NCI-H1694 treated with DMSO at 0.1 percent for 48 hours (cell line): ENCODE measurements at regions not wholly inside any gene's neighbourhood (a gene's known extent, or its start where the extent isn't known, plus 50 kb on each side); places are given as distances from the start of the nearest gene placed in this dataset.
"Not testable (repeated sequence)": the region's sequence is repeated elsewhere in the genome, so short reads cannot be mapped to it uniquely, and the experiment has no call there.

Experiments
- DNase-seq: peaks from one replicate; lab custom pipeline; 2025; lab: John Stamatoyannopoulos, UW

GRCh38 chr18:30929718-30930117 lies 112.8 kb downstream of the DSC3 start:
- no peak for DNase-seq

- no peak for DNase-seq
These were observed 113.5 kb downstream of the DSC3 start for GRCh38 chr18:30929065-30929464.

- no peak for DNase-seq
These were observed 114.9 kb downstream of the DSC3 start for GRCh38 chr18:30927517-30928075.

- no peak for DNase-seq
These were observed 115.5 kb downstream of the DSC3 start for GRCh38 chr18:30927042-30927441.

- no peak for DNase-seq
These were observed 116.7 kb downstream of the DSC3 start for GRCh38 chr18:30925795-30926194.

- no peak for DNase-seq
These were observed 121.8 kb downstream of the DSC3 start for GRCh38 chr18:30920757-30921156.

- DNase-seq, result no peak
These were observed 122.2 kb downstream of the DSC3 start for GRCh38 chr18:30920351-30920750.

- DNase-seq, result no peak
These were observed 124.9 kb downstream of the DSC3 start for GRCh38 chr18:30917651-30918050.

- DNase-seq, result no peak
These were observed 127.1 kb downstream of the DSC3 start for GRCh38 chr18:30915336-30915988.

- DNase-seq, result no peak
These were observed 134.2 kb downstream of the DSC3 start for GRCh38 chr18:30908381-30908780.

- DNase-seq, result no peak
These were observed 139.0 kb downstream of the DSC3 start for GRCh38 chr18:30903566-30903965.

GRCh38 chr18:30889519-30890301 lies 152.8 kb downstream of the DSC3 start:
- DNase-seq, result no peak

GRCh38 chr18:30888344-30888743 lies 154.2 kb downstream of the DSC3 start:
- no peak for DNase-seq

- DNase-seq, result no peak
These were observed 155.5 kb downstream of the DSC3 start for GRCh38 chr18:30886998-30887397.

- no peak for DNase-seq
These were observed 172.1 kb downstream of the DSC3 start for GRCh38 chr18:30870466-30870865.

- DNase-seq, result no peak
These were observed 179.6 kb downstream of the DSC3 start for GRCh38 chr18:30862900-30863299.

- DNase-seq, result no peak
These were observed 181.8 kb downstream of the DSC3 start for GRCh38 chr18:30860741-30861140.

GRCh38 chr18:30859036-30859435 lies 183.5 kb downstream of the DSC3 start:
- no peak for DNase-seq

GRCh38 chr18:30858560-30858959 lies 184.0 kb downstream of the DSC3 start:
- DNase-seq, result no peak

- DNase-seq, result no peak
These were observed 186.8 kb downstream of the DSC3 start for GRCh38 chr18:30855762-30856161.

- DNase-seq, result no peak
These were observed 189.6 kb downstream of the DSC3 start for GRCh38 chr18:30852980-30853379.

GRCh38 chr18:30852541-30852940 lies 190.0 kb downstream of the DSC3 start:
- DNase-seq, result no peak

- not testable (repeated sequence) for DNase-seq
These were observed 203.4 kb downstream of the DSC3 start for GRCh38 chr18:30839056-30839561.
